RKO (cell line): ENCODE measurements at regions not wholly inside any gene's neighbourhood (a gene's known extent, or its start where the extent isn't known, plus 50 kb on each side); places are given as distances from the start of the nearest gene placed in this dataset.
A peak's percentile ranks its signal among the peaks of the same experiment; 100 is the strongest.
"Not testable (repeated sequence)": the region's sequence is repeated elsewhere in the genome, so short reads cannot be mapped to it uniquely, and the experiment has no call there.

Experiments
- DNase-seq: peaks from one replicate; pipeline ENCODE4 v3.0.0-alpha.2; 2016; ENCODE audit warnings: low spot score

DNA sequence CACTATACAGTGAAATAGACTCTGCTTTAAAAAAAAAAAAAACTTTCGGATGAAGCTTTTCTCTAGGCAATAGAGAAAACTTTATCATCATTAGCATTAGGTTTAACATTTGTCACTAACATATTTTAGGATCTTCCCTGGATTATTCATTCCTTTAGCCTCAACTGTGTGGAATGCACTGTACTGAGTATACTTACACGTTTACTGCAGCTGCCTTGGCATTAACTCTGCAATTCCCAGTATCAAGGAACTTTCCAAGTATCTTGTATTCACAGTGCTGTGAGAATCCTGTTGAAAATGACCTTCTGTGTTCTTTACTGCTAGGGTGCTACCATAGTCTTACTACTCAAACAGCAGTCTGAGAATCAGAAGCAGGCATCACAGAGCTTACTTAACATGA is 328.2 kb upstream of the COL3A1 start:
- no peak for DNase-seq

DNA sequence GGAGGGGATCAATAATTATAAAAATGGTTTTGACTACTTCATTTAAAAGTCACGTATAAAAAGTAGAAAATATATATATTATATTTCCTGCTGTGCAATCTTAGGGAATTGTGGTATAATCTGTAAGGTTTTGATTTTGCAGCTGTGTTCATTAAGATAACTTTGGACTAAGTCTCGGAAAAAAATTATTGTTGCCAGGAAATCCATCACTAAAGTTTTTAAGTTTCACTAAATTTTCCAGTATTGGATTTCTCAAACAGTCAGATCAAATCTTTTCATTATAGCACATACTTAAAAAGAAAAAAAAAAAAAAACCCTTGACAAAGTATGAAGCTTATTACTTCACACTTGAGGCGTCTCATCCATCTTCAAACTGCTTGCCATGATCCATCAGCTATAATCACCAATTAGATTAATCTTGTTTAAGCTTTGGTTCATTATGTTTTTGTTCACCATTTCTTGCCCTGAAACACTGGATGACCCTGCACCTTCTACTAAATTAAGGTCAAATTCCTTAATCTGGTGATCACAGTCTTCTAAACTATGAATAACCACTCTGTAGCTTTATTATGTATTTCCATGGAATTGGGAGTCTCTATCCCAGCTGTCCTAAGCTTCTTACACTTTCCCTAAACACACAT is 326.6 kb upstream of the COL3A1 start:
- no peak for DNase-seq

DNA sequence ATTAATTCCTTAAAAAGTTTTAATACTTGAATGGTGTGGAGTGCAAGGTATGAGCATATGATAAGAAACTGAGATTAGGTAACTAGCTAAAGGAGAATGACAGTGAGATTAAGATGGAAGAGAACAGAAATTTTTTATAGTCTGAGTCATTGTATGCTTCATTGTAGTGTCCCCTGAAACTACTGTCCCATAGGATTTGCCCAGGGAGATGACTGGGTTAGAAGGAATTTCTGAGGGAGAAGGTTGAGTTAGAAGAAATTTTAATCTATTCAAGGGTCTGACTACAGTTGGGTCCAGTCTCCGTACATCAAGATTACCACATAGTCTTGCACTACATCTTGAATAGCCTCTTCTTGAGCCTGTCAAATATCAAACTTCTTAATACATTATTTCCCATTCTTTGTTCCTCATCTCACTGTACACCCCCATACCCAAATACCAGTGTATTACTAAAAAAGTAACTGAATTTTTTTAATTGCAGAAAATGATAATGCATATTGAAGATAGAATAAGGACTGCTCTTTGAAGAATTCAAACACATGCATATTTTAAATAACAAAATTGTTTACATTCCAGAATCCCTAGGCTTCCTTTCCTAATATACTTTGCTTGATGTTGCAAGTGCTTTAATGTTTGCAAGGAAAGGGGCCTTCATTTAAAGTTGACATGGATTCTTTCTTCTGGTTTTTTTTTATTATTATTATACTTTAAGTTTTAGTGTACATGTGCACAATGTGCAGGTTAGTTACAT is 314.3 kb upstream of the COL3A1 start:
- DNase-seq, result peak; percentile 73

DNA sequence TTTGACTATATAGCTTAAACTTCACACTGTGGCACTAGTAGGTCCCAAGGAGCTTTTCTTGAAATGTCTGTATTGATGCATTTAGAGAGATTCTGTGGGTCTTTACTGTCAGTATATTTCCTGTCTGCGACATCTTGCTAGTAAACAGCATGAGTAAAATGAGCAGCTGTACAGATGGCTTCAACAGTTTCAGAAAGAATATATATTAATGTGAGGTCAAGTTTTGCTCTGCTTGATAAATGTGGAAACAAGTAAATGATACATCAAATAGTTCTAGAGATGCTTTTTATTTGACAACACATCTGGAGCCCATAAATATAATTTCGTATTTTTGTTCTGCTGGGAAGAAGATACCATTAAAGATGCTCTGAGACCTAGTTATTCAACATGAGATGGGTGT is 310.9 kb upstream of the COL3A1 start:
- no peak for DNase-seq

DNA sequence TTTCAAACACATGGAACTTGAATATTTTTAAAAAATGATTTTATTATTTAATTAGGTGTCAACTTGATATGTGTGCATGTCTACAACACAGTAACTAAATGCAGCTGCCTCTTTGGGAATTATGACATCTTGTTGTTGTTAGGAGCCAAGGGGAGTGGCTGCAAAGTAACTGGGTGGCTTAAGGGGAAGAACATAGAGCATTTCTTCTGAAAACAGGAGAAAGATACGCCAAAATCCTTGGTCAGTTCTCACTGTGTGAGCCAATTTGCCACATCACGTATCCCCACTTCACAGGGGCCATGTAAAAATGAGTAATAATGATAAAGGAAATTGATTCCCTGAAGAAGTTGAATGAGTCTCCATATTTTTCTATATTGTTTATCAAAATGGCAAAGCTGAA is 309.8 kb upstream of the COL3A1 start:
- DNase-seq, result no peak

DNA sequence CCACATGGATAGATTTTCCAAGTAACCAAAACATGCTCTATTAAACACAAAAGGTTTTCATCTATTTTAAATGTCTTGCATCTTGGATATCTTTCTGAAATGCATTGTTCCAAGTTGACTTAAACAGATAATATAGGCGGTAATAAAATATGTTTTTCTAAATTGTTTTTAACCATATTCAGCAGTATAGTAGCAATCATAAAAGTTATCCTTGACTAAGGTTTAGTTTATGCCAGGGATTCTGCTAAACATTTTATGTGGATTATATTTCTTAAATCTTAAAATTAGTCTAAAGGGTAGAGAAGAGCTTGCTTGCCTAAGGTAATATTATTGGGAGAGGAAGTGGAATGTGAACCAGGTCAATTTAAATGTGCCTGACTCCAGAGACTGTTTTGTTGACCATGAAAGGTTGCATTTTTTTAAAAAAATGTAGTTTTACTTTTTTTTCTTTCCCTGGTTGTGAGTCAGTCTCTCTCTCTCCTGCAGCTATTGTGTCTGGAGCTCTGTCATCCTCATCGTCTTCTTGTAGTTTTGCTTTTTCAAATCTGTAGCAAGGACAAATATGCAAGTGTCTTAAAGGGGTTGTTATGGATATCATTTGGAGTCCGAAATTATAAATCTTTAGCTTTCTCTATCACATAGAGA is 309.1 kb upstream of the COL3A1 start:
- no peak for DNase-seq

DNA sequence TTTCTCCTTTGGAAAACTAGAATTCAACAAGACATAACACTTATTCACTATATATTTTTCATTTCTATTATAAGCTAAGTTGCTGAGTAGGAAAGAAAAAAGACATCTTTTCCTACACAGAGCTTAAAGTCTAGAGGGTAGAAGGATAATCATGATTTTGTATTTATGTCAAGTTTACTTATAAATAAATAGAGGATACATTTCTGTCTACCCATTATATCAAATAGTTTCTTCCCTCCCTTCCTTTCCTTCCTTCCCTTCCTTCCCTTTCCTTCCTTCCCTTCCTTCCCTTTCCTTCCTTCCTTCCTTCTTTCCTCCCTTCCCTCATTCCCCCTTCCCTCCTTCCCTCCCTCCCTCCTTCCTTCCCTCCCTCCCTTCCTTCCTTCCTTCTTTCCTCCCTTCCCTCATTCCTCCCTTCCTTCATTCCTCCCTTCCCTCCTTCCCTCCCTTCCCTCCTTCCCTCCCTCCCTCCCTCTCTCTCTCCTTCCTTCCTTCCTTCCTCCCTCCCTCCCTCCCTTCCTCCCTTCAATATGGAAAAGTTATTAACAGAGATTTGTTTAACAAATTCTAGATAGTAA is 308.4 kb upstream of the COL3A1 start:
- no peak for DNase-seq

DNA sequence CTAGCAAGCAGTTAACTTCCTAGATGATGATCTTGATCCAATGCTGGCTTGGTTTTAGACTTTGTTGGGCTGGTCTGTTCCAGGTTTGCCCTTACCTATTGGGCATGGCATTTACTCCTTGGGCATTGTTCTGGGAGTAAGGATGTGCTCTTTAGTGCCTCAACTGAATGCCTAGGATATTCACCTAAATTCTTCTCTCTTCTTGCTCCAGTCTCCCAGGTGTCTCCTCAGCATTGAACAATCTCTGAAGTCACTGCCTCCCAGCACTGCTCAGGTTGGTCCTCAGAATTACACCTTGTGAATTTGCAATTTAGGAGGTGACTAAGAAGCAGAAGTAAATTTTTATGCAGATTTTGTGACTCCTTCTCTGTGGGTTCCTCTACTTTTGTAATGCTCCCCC is 307.7 kb upstream of the COL3A1 start:
- DNase-seq, result no peak

DNA sequence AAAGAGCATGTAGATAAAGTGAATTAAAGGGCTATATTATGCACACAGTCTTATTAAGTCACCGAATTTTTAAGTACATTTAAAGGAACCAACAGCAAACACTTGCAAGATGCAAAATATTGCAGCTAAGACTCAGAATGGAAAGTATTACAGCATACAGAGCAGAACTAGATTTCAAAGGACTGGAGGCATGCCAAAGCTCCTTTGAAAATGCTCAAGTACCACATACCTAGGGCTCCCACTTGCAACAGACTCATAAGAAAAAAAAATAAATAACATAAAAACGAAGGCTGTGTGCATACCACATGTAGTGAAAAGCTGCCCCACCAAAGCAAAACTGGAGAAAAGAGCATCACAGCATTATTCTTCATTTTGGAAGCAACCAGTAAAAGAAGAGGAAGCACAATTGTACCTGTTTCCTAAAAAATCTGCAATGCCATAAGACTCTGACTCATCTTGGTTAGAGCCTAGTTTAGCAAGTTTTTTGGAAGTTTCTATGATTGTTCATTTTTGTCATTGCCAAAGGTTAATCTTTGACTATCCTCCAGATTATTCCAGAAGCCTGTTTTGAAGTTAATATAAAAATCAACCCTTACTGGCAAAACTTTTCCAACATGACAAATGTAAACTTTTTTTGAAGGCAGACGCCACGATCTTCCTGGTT is 306.0 kb upstream of the COL3A1 start:
- DNase-seq, result no peak

DNA sequence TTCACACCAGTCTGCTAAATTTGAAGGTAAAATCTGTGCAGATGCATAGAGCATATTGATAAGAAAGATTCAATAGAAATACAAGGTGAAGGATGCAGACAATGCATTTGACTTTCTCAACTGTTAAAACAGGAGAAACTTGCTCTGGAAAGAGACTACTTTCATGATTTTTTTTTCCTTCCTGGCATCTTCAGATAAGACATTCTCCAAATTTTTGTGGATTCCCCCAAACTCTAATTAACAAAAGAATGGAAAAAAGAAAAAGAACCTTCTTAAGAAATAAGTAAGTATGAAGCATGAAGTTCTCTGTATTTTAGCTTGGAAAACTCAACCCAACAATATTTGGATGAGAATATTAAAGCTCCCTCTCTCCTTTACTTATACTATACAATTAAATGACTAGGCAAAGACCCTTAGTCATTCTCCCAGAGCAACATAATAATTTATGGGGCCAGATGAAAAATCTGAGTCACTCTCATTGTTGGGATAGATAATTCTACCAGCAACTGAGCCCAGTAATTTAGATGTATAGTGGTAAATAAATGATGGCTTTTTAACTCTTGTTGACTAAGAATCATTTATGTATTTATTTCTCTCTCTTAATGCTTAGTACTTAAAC is 298.7 kb upstream of the COL3A1 start:
- peak; percentile 34 for DNase-seq

DNA sequence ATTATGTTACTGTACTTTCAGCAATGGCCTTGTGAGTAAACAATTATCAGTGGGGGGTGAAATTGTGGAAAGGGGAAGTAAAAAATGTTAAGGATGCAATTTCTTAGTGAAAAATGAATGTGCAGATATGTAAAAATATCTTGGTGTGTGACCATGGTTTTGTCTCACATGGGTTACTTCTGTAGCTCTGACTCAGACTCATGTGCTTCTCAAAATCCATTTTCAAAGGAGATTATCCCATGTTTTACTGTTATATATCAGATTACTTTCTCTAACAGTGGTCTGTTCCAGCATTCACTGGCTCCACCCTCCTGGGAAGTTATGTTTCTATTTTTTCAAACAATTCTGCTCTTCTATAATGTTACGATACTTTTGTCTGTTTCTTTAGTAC is 298.2 kb upstream of the COL3A1 start:
- no peak for DNase-seq

DNA sequence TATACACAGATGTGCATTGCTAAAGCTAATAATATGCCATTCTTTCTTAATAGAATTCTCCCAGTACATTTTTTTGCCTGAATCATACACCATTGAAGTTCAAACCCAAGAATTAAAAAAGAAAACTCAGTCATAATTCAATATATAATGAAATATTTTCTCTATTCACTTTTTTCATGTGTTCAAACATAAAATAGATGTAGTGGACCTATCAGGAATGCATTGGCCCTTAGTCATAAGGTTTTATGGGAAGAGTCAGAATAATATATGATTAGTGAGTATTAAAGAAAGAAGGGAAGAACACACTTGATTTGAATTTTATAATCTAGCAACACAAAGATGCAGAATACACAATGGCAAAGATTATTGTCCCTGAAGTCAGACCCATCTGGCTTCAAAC is 297.0 kb upstream of the COL3A1 start:
- DNase-seq, result no peak

DNA sequence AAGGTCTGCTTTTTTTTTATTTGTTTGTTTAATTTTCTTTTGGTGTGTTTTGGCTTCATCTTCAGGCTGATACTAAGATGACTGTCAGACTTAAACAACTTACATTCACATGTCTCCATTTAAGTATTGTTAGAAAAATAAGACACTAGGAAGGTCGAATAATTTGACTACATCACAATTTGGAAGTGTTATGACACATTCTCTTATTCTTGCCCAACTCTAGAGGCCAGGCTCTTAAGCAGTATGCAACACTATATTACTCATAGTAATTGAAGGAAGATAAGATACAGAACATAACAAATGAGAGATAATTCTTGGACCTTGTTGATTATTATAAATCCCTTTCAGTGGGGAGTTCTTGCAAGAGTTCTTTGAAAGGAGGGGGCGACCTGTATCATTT is 295.3 kb upstream of the COL3A1 start:
- DNase-seq, result peak; percentile 20

DNA sequence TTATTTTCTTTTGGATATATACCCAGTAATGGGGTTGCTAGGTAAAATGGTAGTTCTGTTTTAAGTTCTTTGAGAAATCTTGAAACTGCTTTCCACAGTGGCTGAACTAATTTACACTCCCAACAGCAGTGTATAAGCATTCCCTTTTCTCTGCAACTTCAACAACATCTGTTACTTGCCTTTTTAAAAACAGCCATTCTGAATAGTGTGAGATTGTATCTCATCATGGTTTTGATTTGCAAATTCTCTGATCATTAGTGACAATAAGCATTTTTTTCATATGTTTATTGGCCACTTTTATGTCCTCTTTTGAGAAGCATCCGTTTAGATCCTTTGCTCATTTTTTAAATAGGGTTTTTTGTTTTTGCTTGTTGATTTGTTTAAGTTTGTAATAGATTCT is 291.3 kb upstream of the COL3A1 start:
- DNase-seq, result no peak

DNA sequence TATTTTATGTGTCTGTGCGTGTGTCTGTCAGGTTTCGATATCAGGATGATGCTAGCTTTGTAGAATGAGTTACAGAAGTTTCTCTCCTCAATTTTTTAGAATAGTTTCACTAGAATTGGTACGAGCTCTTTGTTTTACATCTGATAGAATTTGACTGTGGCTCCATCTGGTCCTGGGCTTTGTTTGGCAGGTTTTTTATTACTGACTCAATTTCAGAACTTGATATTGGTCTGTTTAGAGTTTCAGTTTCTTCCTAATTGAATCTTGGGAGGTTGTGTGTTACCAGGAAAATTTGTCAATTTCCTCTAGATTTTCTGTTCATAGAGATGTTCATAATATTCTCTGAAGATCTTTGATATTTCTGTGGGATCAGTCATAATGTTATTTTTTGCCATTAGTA is 289.4 kb upstream of the COL3A1 start:
- no peak for DNase-seq

DNA sequence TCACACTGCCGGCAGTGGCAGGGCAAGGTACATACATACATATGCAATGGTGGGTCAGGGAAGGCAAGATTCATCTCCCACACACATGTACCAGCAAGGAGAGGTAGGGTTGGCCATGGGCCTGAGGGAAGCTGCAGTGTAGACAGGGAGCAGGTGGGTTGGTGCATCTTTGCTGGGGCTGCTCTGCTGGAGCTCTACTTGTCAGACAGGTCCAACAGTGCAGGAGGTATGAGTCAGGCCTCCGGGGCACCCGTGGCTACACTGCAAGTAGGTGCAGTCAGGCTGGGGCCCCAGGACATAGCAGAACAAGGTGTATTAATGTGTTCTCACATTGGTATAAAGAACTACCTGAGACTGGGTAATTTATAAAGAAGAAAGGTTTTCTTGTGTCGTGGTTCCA is 281.1 kb upstream of the COL3A1 start:
- no peak for DNase-seq

DNA sequence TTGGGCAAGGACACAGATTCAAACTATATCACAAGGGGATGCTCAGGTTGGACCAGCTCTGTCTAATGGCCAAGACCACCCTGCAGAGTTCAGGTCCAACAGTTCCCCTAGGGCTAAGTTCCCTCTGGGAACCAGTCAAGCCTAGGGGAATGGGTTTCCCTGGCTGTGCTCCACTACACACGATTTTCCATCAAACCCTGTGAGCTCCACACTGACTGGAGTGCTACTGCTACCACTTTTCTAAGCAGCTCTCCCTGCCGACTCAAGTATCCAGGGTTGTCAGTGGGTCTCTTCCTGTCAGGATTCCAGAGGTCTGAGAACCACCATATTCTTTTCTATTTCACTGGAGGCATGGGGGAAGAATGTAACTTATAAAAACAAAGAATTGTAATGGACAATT is 280.4 kb upstream of the COL3A1 start:
- DNase-seq, result no peak

DNA sequence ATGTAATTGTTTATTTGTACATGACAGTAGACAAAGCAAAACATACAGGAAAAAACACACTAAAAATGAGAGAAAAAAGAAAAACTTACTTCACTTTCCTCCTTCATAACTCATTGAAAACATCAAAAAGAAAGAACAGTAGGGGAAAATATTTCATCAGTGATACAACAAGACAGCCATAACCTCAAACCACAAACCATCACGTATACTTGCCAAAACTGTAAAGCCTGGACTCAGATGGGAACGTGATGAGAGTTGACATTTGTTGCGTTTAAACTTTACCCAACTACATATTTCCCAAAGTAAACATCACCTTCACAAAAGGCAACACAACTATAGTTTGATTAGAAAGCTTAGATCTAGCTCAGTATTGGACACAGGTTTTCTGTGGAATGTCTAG is 278.2 kb upstream of the COL3A1 start:
- DNase-seq, result no peak

DNA sequence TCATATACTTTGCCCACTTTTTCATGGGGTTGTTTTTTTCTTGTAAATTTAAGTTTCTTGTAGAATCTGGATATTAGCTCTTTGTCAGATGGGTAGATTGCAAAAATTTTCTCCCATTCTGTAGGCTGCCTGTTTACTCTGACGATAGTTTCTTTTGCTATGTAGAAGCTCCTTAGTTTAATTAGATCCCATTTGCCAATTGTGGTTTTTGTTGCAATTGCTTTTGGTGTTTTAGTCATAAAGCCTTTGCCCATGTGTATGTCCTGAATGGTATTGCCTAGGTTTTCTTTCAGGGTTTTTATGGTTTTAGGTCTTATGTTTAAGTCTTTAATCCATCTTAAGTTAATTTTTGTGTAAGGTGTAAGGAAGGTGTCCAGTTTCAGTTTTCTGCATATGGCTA is 276.0 kb upstream of the COL3A1 start:
- DNase-seq, result not testable (repeated sequence)

DNA sequence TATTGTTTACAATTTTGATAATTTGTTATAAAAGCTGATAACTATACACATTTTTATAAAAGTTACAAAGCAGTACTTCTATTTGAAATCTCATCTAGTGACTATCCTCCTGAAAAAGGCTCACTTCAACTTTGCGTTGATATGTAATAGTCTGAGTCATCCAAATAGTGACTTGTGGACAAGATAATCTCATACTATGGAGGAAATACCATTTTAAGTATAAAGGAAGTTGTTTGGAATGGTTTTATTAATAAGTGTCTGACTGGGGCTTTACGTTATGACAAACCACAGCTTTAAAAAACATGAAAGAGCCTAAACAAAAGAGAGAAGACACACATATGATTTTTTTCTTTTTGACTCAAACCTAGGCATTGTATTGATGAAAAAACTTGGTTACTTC is 272.3 kb upstream of the COL3A1 start:
- peak; percentile 23 for DNase-seq

DNA sequence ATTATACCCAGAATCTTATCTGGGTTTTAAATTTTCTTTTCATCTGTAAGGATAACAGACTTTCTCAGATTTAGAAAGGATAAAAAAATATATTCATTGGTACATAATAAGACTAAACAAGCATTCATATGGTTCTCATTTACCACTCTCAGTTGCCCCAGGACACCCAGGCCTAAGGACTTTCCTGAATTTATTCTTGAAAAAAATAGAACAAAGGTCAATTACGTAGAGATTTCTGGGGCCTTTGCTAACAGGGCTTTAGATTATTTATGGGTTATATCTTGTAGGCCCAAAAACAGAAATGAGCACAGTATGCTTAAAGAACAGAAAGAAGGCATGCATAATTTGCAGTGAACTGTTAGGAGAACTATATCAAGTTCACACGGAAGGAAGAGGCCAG is 269.0 kb upstream of the COL3A1 start:
- DNase-seq, result no peak

DNA sequence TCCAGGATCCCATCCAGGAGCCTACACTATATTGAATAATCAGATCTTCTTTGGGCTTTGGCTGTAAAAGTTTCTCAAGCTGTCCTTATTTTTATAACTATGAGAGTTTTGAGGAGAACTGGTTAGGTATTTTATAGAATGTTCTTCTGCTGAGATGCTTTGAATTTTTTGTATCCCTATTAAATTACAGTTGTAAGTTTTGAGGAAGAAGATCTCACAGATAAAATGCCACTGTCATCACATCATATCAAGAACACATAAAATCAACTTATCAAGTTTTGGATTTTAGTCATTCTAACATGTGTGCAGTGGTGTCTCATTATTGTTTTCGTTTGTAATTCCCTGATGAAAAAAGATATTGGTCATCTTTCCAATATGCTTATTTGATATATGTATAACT is 260.2 kb upstream of the COL3A1 start:
- DNase-seq, result no peak
